ENCODE measurements at regions not wholly inside any gene's neighbourhood (a gene's known extent, or its start where the extent isn't known, plus 50 kb on each side); places are given as distances from the start of the nearest gene placed in this dataset.

DNA sequence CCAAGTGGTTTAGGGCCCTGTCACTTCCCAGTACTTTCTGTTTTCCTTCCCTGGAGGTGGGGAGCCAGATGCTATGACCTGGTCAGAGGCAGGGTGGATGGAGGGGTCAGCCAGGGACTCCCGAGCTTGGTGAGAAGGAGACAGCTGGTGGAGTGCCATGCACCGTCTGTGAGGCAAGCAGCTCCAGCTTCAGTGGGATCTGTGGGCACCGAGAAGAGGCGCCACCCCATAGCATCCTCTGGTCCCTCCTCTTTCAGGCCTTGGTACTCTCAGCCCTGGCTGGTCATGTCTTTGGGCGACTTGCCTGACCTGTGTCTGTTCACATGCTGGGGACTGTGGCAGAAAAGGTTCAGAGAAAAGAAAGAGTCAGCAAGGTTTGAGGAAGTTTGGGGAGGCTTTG, 299.3 kb upstream of the N4BP1 start:
- TF ChIP-seq, protein P1, sequence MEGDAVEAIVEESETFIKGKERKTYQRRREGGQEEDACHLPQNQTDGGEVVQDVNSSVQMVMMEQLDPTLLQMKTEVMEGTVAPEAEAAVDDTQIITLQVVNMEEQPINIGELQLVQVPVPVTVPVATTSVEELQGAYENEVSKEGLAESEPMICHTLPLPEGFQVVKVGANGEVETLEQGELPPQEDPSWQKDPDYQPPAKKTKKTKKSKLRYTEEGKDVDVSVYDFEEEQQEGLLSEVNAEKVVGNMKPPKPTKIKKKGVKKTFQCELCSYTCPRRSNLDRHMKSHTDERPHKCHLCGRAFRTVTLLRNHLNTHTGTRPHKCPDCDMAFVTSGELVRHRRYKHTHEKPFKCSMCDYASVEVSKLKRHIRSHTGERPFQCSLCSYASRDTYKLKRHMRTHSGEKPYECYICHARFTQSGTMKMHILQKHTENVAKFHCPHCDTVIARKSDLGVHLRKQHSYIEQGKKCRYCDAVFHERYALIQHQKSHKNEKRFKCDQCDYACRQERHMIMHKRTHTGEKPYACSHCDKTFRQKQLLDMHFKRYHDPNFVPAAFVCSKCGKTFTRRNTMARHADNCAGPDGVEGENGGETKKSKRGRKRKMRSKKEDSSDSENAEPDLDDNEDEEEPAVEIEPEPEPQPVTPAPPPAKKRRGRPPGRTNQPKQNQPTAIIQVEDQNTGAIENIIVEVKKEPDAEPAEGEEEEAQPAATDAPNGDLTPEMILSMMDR (IDR thresholded peaks at IDR 0.05), result no peak
- TF ChIP-seq POLR2A (IDR thresholded peaks at IDR 0.05), result no peak
